ENCODE measurements at regions not wholly inside any gene's neighbourhood (a gene's known extent, or its start where the extent isn't known, plus 50 kb on each side); places are given as distances from the start of the nearest gene placed in this dataset.
A peak's percentile ranks its signal among the peaks of the same experiment; 100 is the strongest.

DNA sequence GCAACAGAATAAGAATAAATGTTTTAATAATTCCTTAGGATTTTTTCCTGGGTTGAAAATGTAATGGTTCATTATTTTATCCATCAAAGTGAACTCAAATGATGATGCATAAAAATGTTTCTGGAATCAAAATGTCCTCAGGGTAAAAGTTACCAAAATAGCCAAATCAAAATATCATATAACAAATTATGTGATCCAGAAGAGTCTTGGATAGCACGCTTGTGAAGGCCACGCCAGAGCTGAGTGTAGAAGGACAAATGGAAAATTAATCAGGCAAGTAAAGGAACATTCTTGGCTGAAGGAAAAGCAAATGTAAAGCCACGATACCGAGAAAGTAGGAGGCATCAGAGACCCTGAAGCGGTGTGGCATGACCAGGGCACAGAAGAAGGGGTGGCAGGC, 169.2 kb downstream of the CAPZA3 start:
- no peaks in the 10 kb centered on the region for H3K27me3 ChIP-seq (replicated peaks in 2 of 5; ENCODE audit: control insufficient read depth in 4 of 5, insufficient read depth in 5 of 5, low read length in 4 of 5)
- ChIA-PET CTCF (no interaction called here), POLR2A (no interaction called here)
- no peaks in the 10 kb centered on the region for H3K36me3 ChIP-seq (ENCODE audit: control insufficient read depth in 4 of 4, insufficient read depth in 4 of 4, low read length in 3 of 4)
- no peak overlapping the region for H3K27ac ChIP-seq (ENCODE audit: insufficient read depth in 1 of 2, low read depth in 1 of 2, low read length in 2 of 2, poor library complexity in 1 of 2, severe bottlenecking in 2 of 2)
- WGBS (ENCODE audit: insufficient coverage), result 93% methylated on average over 3 of the region's 5 CpGs
- H3K9me3 ChIP-seq (ENCODE audit: control extremely low read depth in 1 of 5, control insufficient read depth in 4 of 5, insufficient read depth in 2 of 5, low read depth in 1 of 5, low read length in 4 of 5), result peaks cover 0 to 5% (median 0%) of the 10 kb centered on the region in 5 experiments
- H3K4me3 ChIP-seq (ENCODE audit: control insufficient read depth in 1 of 7, extremely low read depth in 1 of 7, insufficient read depth in 4 of 7, low read depth in 2 of 7, low read length in 6 of 7), result no peak overlapping the region
- no peak for DNase-seq
- no peaks in the 10 kb centered on the region for H3K4me1 ChIP-seq (ENCODE audit: control extremely low read depth in 1 of 4, control insufficient read depth in 4 of 4, insufficient read depth in 4 of 4, low read length in 3 of 4)

DNA sequence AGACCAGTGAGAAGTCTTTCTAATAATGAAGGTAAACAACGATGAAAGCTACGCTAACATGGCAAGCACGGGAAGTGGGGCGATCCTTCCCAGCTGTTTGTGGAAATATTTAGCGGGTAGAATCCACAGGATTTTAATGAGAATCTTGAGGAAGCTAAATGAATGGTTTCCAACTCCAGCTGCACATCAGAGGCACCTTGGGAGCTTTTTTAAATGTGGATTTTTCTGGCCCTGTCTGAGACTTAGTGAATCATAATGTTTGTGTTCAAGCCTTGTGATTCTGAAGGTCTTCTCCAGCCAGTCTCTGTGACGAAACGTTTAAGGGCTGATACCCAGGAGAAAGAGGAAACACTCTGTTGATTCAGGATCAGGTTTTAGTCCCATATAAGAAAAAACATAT, 169.8 kb downstream of the CAPZA3 start:
- H3K36me3 ChIP-seq (ENCODE audit: control insufficient read depth in 4 of 4, insufficient read depth in 4 of 4, low read length in 3 of 4), result no peaks in the 10 kb centered on the region
- DNase-seq, result no peak
- no peak overlapping the region for H3K4me3 ChIP-seq (ENCODE audit: control insufficient read depth in 1 of 7, extremely low read depth in 1 of 7, insufficient read depth in 4 of 7, low read depth in 2 of 7, low read length in 6 of 7)
- POLR2A ChIA-PET, result no interaction called here
- CTCF ChIA-PET, result no interaction called here
- no peaks in the 10 kb centered on the region for H3K27me3 ChIP-seq (replicated peaks in 2 of 5; ENCODE audit: control insufficient read depth in 4 of 5, insufficient read depth in 5 of 5, low read length in 4 of 5)
- no peak overlapping the region for H3K27ac ChIP-seq (ENCODE audit: insufficient read depth in 1 of 2, low read depth in 1 of 2, low read length in 2 of 2, poor library complexity in 1 of 2, severe bottlenecking in 2 of 2)
- no peaks in the 10 kb centered on the region for H3K4me1 ChIP-seq (ENCODE audit: control extremely low read depth in 1 of 4, control insufficient read depth in 4 of 4, insufficient read depth in 4 of 4, low read length in 3 of 4)
- peaks cover 0 to 7% (median 0%) of the 10 kb centered on the region in 5 experiments for H3K9me3 ChIP-seq (ENCODE audit: control extremely low read depth in 1 of 5, control insufficient read depth in 4 of 5, insufficient read depth in 2 of 5, low read depth in 1 of 5, low read length in 4 of 5)
- 98% methylated on average over 5 of the region's 7 CpGs for WGBS (ENCODE audit: insufficient coverage)

DNA sequence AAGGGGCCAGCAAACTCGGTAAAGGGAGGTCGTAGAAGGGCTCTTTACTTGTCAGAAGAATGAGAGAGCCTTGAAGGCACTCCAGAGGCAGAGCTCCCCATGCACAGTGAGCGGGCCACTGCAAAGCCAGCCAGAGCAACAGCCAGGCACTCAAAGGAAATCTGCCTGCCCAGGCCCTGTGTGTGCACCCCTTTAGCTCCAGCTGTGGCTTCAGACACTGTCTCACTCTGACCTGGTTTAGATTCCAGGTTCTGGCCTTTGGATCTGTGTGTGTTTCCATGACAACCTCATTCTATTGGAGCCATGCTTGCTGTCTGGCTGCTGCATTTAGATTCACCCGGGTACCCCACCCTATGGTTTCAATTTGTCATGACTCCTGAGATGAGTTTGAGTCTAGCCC, 170.3 kb downstream of the CAPZA3 start:
- WGBS (ENCODE audit: insufficient coverage), result 100% methylated on average over 4 of the region's 4 CpGs
- CTCF ChIA-PET, result no interaction called here
- no peak overlapping the region for H3K27ac ChIP-seq (ENCODE audit: insufficient read depth in 1 of 2, low read depth in 1 of 2, low read length in 2 of 2, poor library complexity in 1 of 2, severe bottlenecking in 2 of 2)

DNA sequence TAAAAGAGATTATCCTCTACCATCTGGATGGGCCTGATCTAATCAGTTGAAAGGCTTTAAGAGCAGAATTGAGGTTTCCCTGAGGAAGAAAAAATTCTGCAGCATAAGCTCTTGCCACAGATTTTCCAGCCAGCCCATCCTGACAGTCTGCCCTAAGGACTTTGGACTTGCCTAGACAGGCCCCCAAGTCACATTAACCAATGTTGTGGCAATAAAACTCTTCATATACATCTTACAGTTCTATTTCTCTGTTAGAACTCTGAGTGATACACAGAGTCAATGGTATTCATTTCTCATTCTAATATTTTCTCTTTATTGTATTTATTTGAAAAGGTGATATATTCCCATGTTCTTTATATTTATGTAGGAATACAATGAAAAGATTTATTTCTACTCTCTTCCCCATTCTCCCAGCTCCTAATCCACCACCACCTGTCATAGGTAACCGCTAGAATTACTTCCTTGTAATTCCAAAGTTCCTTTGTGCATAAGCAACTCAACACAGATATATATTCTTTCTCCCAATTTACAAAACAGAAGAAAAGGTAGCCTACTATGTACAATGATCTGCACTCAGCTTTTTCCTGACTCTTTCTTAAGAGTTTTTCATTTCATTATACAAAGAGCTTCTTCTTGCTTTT, 182.1 kb downstream of the CAPZA3 start:
- ChIA-PET POLR2A (no interaction called here), CTCF (no interaction called here)
- Histone ChIP-seq H3K36me3 (ENCODE audit: control insufficient read depth in 4 of 4, insufficient read depth in 4 of 4, low read length in 3 of 4) (no peaks in the 10 kb centered on the region), H3K27ac (ENCODE audit: insufficient read depth in 1 of 2, low read depth in 1 of 2, low read length in 2 of 2, poor library complexity in 1 of 2, severe bottlenecking in 2 of 2) (no peak overlapping the region), H3K4me1 (ENCODE audit: control extremely low read depth in 1 of 4, control insufficient read depth in 4 of 4, insufficient read depth in 4 of 4, low read length in 3 of 4) (peaks cover 0 to 9% (median 4%) of the 10 kb centered on the region in 4 experiments), H3K9me3 (ENCODE audit: control extremely low read depth in 1 of 5, control insufficient read depth in 4 of 5, insufficient read depth in 2 of 5, low read depth in 1 of 5, low read length in 4 of 5) (no peaks in the 10 kb centered on the region), H3K27me3 (replicated peaks in 2 of 5; ENCODE audit: control insufficient read depth in 4 of 5, insufficient read depth in 5 of 5, low read length in 4 of 5) (no peaks in the 10 kb centered on the region), H3K4me3 (ENCODE audit: control insufficient read depth in 1 of 7, extremely low read depth in 1 of 7, insufficient read depth in 4 of 7, low read depth in 2 of 7, low read length in 6 of 7) (no peak overlapping the region)
- WGBS (ENCODE audit: insufficient coverage), result no CpG with 5 or more reads among the region's 1 CpG
- no peak for DNase-seq

More for the DNA sequence above, 170.3 kb downstream of the CAPZA3 start:
- DNase-seq, result no peak
- H3K4me3 ChIP-seq (ENCODE audit: control insufficient read depth in 1 of 7, extremely low read depth in 1 of 7, insufficient read depth in 4 of 7, low read depth in 2 of 7, low read length in 6 of 7), result no peak overlapping the region
- POLR2A ChIA-PET, result no interaction called here
- H3K36me3 ChIP-seq (ENCODE audit: control insufficient read depth in 4 of 4, insufficient read depth in 4 of 4, low read length in 3 of 4), result no peaks in the 10 kb centered on the region
- peaks cover 0 to 7% (median 0%) of the 10 kb centered on the region in 5 experiments for H3K9me3 ChIP-seq (ENCODE audit: control extremely low read depth in 1 of 5, control insufficient read depth in 4 of 5, insufficient read depth in 2 of 5, low read depth in 1 of 5, low read length in 4 of 5)
- H3K4me1 ChIP-seq (ENCODE audit: control extremely low read depth in 1 of 4, control insufficient read depth in 4 of 4, insufficient read depth in 4 of 4, low read length in 3 of 4), result no peaks in the 10 kb centered on the region
- no peaks in the 10 kb centered on the region for H3K27me3 ChIP-seq (replicated peaks in 2 of 5; ENCODE audit: control insufficient read depth in 4 of 5, insufficient read depth in 5 of 5, low read length in 4 of 5)

DNA sequence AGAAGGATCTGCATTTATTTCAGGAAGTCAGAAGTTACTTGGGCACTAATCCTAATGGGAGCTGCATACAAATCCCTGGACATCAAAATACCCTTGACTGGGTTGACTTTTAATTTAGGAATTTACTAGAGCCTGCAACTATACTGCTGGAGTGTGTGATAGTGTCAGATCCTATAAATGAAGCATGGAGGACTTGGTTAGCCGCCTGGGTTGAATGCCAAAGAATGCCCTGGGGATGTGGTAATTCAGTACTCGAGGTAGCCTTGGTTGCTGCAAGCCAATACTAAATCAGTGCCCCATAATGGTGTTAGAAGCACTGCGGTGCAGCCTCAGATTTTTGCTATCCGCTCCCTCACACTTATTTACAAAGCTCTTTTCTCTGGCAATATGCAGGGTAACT, 184.9 kb downstream of the CAPZA3 start:
- 93% methylated on average over 4 of the region's 4 CpGs for WGBS (ENCODE audit: insufficient coverage)
- DNase-seq, result no peak
- no peaks in the 10 kb centered on the region for H3K27me3 ChIP-seq (replicated peaks in 2 of 5; ENCODE audit: control insufficient read depth in 4 of 5, insufficient read depth in 5 of 5, low read length in 4 of 5)
- ChIA-PET CTCF (no interaction called here), POLR2A (no interaction called here)
- H3K4me1 ChIP-seq (ENCODE audit: control extremely low read depth in 1 of 4, control insufficient read depth in 4 of 4, insufficient read depth in 4 of 4, low read length in 3 of 4), result peaks cover 0 to 9% (median 4%) of the 10 kb centered on the region in 4 experiments
- no peaks in the 10 kb centered on the region for H3K36me3 ChIP-seq (ENCODE audit: control insufficient read depth in 4 of 4, insufficient read depth in 4 of 4, low read length in 3 of 4)
- H3K27ac ChIP-seq (ENCODE audit: insufficient read depth in 1 of 2, low read depth in 1 of 2, low read length in 2 of 2, poor library complexity in 1 of 2, severe bottlenecking in 2 of 2), result no peak overlapping the region
- no peaks in the 10 kb centered on the region for H3K9me3 ChIP-seq (ENCODE audit: control extremely low read depth in 1 of 5, control insufficient read depth in 4 of 5, insufficient read depth in 2 of 5, low read depth in 1 of 5, low read length in 4 of 5)
- H3K4me3 ChIP-seq (ENCODE audit: control insufficient read depth in 1 of 7, extremely low read depth in 1 of 7, insufficient read depth in 4 of 7, low read depth in 2 of 7, low read length in 6 of 7), result no peak overlapping the region

DNA sequence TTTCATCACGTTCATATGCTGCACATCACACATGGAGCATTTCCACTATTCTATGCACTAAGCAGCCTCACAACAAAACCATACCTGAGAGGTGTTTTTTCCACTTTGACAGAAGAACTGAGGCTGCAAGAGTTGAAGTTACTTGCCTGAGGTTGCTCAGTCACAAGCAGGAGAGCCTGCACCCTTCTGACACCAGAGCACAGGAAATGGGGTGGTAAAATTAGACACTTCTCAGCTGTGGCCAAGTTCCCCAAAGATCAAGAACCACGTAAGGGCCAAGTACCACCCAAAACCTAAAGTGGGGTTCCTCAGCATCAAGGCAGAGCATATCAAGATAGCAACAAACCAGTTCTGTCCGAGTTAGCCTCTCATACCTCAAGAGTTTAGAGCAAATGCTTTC, 185.8 kb downstream of the CAPZA3 start:
- POLR2A ChIA-PET, result no interaction called here
- peaks cover 0 to 9% (median 4%) of the 10 kb centered on the region in 4 experiments for H3K4me1 ChIP-seq (ENCODE audit: control extremely low read depth in 1 of 4, control insufficient read depth in 4 of 4, insufficient read depth in 4 of 4, low read length in 3 of 4)
- H3K27ac ChIP-seq (ENCODE audit: insufficient read depth in 1 of 2, low read depth in 1 of 2, low read length in 2 of 2, poor library complexity in 1 of 2, severe bottlenecking in 2 of 2), result no peak overlapping the region
- no peaks in the 10 kb centered on the region for H3K36me3 ChIP-seq (ENCODE audit: control insufficient read depth in 4 of 4, insufficient read depth in 4 of 4, low read length in 3 of 4)
- 38% methylated on average over 2 of the region's 3 CpGs for WGBS (ENCODE audit: insufficient coverage)
- no peaks in the 10 kb centered on the region for H3K27me3 ChIP-seq (replicated peaks in 2 of 5; ENCODE audit: control insufficient read depth in 4 of 5, insufficient read depth in 5 of 5, low read length in 4 of 5)
- peak in 2 of 3 donors; percentile 9 to 12 for DNase-seq
- no peaks in the 10 kb centered on the region for H3K9me3 ChIP-seq (ENCODE audit: control extremely low read depth in 1 of 5, control insufficient read depth in 4 of 5, insufficient read depth in 2 of 5, low read depth in 1 of 5, low read length in 4 of 5)
- CTCF ChIA-PET, result no interaction called here
- H3K4me3 ChIP-seq (ENCODE audit: control insufficient read depth in 1 of 7, extremely low read depth in 1 of 7, insufficient read depth in 4 of 7, low read depth in 2 of 7, low read length in 6 of 7), result no peak overlapping the region

DNA sequence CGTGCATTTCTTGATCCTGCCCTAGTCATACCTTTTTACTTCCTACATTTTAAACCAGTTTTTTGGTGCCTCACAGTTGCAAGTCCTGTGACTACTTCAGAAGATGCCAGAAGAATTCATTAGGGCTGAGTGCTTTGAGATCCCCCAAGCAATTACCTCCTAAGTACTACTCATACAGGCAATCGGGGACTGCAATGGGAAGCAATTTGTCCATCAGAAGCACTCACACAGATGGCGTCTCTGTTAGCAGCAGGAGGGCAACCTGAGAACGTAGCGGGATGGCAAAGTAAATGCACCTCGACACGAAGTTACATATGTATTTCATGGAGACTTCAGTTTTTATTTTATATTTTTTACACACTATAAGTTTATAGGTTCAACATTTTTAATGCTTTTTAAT, 188.3 kb downstream of the CAPZA3 start:
- POLR2A ChIA-PET, result no interaction called here
- peaks cover 0 to 7% (median 0%) of the 10 kb centered on the region in 5 experiments for H3K9me3 ChIP-seq (ENCODE audit: control extremely low read depth in 1 of 5, control insufficient read depth in 4 of 5, insufficient read depth in 2 of 5, low read depth in 1 of 5, low read length in 4 of 5)
- WGBS (ENCODE audit: insufficient coverage), result 100% methylated on average over 1 of the region's 7 CpGs
- no peaks in the 10 kb centered on the region for H3K36me3 ChIP-seq (ENCODE audit: control insufficient read depth in 4 of 4, insufficient read depth in 4 of 4, low read length in 3 of 4)
- H3K27ac ChIP-seq (ENCODE audit: insufficient read depth in 1 of 2, low read depth in 1 of 2, low read length in 2 of 2, poor library complexity in 1 of 2, severe bottlenecking in 2 of 2), result no peak overlapping the region
- H3K4me1 ChIP-seq (ENCODE audit: control extremely low read depth in 1 of 4, control insufficient read depth in 4 of 4, insufficient read depth in 4 of 4, low read length in 3 of 4), result peaks cover 0 to 9% (median 4%) of the 10 kb centered on the region in 4 experiments
- CTCF ChIA-PET, result no interaction called here
- DNase-seq, result no peak
- H3K4me3 ChIP-seq (ENCODE audit: control insufficient read depth in 1 of 7, extremely low read depth in 1 of 7, insufficient read depth in 4 of 7, low read depth in 2 of 7, low read length in 6 of 7), result no peak overlapping the region
- no peaks in the 10 kb centered on the region for H3K27me3 ChIP-seq (replicated peaks in 2 of 5; ENCODE audit: control insufficient read depth in 4 of 5, insufficient read depth in 5 of 5, low read length in 4 of 5)
